Pulmonary artery endothelial cell (primary cell): ENCODE measurements at regions not wholly inside any gene's neighbourhood (a gene's known extent, or its start where the extent isn't known, plus 50 kb on each side); places are given as distances from the start of the nearest gene placed in this dataset.
"Not testable (repeated sequence)": the region's sequence is repeated elsewhere in the genome, so short reads cannot be mapped to it uniquely, and the experiment has no call there.

Experiments used
- DNase-seq: peaks from one replicate; pipeline ENCODE4 v3.0.0-alpha.2; 2011; ENCODE audit warnings: low read depth, low spot score

GRCh38 chr16:65697521-65697920 lies 575.7 kb upstream of the CDH11 start:
- DNase-seq, result no peak

GRCh38 chr16:65697065-65697464 lies 575.2 kb upstream of the CDH11 start:
- DNase-seq, result no peak

- not testable (repeated sequence) for DNase-seq
Measured at GRCh38 chr16:65691846-65692245, 570.0 kb upstream of the CDH11 start.

GRCh38 chr16:65689726-65690125 lies 567.9 kb upstream of the CDH11 start:
- no peak for DNase-seq

- DNase-seq, result no peak
Measured at GRCh38 chr16:65688301-65688700, 566.4 kb upstream of the CDH11 start.

GRCh38 chr16:65684230-65684629 lies 562.4 kb upstream of the CDH11 start:
- no peak for DNase-seq

- no peak for DNase-seq
Measured at GRCh38 chr16:65681406-65681805, 559.5 kb upstream of the CDH11 start.

- DNase-seq, result no peak
Measured at GRCh38 chr16:65679785-65680184, 557.9 kb upstream of the CDH11 start.

- no peak for DNase-seq
Measured at GRCh38 chr16:65675161-65675560, 553.3 kb upstream of the CDH11 start.

- no peak for DNase-seq
Measured at GRCh38 chr16:65672960-65673359, 551.1 kb upstream of the CDH11 start.

- DNase-seq, result no peak
Measured at GRCh38 chr16:65671071-65671470, 549.2 kb upstream of the CDH11 start.

GRCh38 chr16:65668064-65668595 lies 546.3 kb upstream of the CDH11 start:
- no peak for DNase-seq

GRCh38 chr16:65667011-65667578 lies 545.2 kb upstream of the CDH11 start:
- no peak for DNase-seq

- no peak for DNase-seq
Measured at GRCh38 chr16:65666132-65666941, 544.5 kb upstream of the CDH11 start.

- DNase-seq, result no peak
Measured at GRCh38 chr16:65665586-65665985, 543.7 kb upstream of the CDH11 start.

- no peak for DNase-seq
Measured at GRCh38 chr16:65663774-65664173, 541.9 kb upstream of the CDH11 start.

GRCh38 chr16:65662256-65662655 lies 540.4 kb upstream of the CDH11 start:
- no peak for DNase-seq

GRCh38 chr16:65661558-65661957 lies 539.7 kb upstream of the CDH11 start:
- DNase-seq, result no peak

- DNase-seq, result no peak
Measured at GRCh38 chr16:65660390-65660789, 538.5 kb upstream of the CDH11 start.

GRCh38 chr16:65659758-65660157 lies 537.9 kb upstream of the CDH11 start:
- DNase-seq, result no peak

GRCh38 chr16:65658787-65659220 lies 536.9 kb upstream of the CDH11 start:
- no peak for DNase-seq

GRCh38 chr16:65658349-65658748 lies 536.5 kb upstream of the CDH11 start:
- DNase-seq, result peak; percentile 78

GRCh38 chr16:65657556-65657955 lies 535.7 kb upstream of the CDH11 start:
- DNase-seq, result no peak
